C4-2B (cell line): ENCODE measurements at regions not wholly inside any gene's neighbourhood (a gene's known extent, or its start where the extent isn't known, plus 50 kb on each side); places are given as distances from the start of the nearest gene placed in this dataset.

Experiments
- ZFX ChIP-seq: fragments of 450-650 bp; IDR thresholded peaks from 2 replicates; pipeline ENCODE4 v1.6.1; 2017
- TF ChIP-seq, protein P1 (sequence below): fragments of 450-650 bp; conservative IDR thresholded peaks from 2 replicates; pipeline ENCODE4 v1.5.1; 2017; ENCODE audit warnings: mild to moderate bottlenecking

DNA sequence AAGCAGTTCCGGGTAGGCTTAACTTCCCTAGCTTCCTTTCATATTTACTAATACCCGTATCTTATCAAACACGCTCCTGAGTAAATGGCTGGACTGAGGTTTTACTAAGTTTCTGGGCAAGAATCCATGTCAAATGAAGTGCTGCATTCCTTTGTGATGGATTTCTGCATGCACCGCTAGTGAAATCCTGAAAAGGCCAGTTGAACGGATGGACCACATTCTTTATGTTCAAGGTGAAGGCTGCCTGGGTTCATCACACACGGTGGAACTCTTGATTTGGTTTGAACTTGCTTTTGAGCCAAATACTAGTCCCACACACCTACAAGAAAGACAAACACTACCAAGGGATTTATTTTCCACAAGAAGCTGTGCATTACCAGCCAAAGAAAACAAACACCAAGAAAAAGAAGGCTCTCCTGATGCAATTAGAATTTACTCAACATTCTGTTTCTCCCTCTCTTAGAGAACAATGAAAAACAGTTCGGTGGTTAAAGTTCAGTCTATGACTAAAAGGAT is 255.0 kb upstream of the SEMA3C start:
- TF ChIP-seq, protein P1, sequence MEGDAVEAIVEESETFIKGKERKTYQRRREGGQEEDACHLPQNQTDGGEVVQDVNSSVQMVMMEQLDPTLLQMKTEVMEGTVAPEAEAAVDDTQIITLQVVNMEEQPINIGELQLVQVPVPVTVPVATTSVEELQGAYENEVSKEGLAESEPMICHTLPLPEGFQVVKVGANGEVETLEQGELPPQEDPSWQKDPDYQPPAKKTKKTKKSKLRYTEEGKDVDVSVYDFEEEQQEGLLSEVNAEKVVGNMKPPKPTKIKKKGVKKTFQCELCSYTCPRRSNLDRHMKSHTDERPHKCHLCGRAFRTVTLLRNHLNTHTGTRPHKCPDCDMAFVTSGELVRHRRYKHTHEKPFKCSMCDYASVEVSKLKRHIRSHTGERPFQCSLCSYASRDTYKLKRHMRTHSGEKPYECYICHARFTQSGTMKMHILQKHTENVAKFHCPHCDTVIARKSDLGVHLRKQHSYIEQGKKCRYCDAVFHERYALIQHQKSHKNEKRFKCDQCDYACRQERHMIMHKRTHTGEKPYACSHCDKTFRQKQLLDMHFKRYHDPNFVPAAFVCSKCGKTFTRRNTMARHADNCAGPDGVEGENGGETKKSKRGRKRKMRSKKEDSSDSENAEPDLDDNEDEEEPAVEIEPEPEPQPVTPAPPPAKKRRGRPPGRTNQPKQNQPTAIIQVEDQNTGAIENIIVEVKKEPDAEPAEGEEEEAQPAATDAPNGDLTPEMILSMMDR: no peak
- no peak for TF ChIP-seq ZFX
